Panc1 (cell line): ENCODE measurements at regions not wholly inside any gene's neighbourhood (a gene's known extent, or its start where the extent isn't known, plus 50 kb on each side); places are given as distances from the start of the nearest gene placed in this dataset.

Source experiments
- ATAC-seq: fragments of 200-7000 bp; cut with Tn5 transposase; 2 replicates; pipeline ENCODE4 v1.9.1; 2020; ENCODE audit warnings: mild to moderate bottlenecking, moderate library complexity
- BruUV-seq: library from RNA; stranded (reverse); fragments of 400-500 nt; replicated peaks from 2 replicates; lab custom pipeline; 2021; lab: Mats Ljungman, UMichigan
- CTCF ChIA-PET: fragments of 300-600 bp; sonication (Branson Sonifier 250); formaldehyde crosslinking; loops from one replicate; lab custom pipeline; 2022; ENCODE audit warnings: antibody characterized with exemption; lab: Charles Lee
- POLR2A ChIA-PET: fragments of 300-600 bp; sonication (Branson Sonifier 250); formaldehyde crosslinking; loops from one replicate; lab custom pipeline; 2022; ENCODE audit warnings: antibody characterized with exemption; lab: Charles Lee
- DNase-seq: peaks from one replicate; pipeline ENCODE4 v3.0.0-alpha.2; 2010; ENCODE audit warnings: low read depth, low spot score
- H3K27ac ChIP-seq: 2 replicates; pipeline ENCODE4 v1.5.1; 2011; ENCODE audit warnings: mild to moderate bottlenecking, low read length, inconsistent platforms
- H3K27me3 ChIP-seq: fragments of 200-500 bp; sonication (Bioruptor generic); 2 replicates; pipeline ENCODE4 v1.6.0; 2014; ENCODE audit warnings: low read length, inconsistent platforms; ENCODE audit not compliant: control insufficient read depth, insufficient read depth
- H3K36me3 ChIP-seq: fragments of 200-500 bp; sonication (Bioruptor generic); 2 replicates; pipeline ENCODE4 v1.5.1; 2014; ENCODE audit warnings: inconsistent platforms, mild to moderate bottlenecking, low read length, moderate library complexity; ENCODE audit not compliant: control insufficient read depth, insufficient read depth
- H3K4me1 ChIP-seq: 2 replicates; pipeline ENCODE4 v1.5.1; 2011; ENCODE audit warnings: inconsistent platforms, mild to moderate bottlenecking, low read length, moderate library complexity; ENCODE audit not compliant: control insufficient read depth, insufficient read depth
- H3K4me3 ChIP-seq, 2 experiments: 2 replicates each; pipeline ENCODE4 v1.5.1; 2011 to 2012; ENCODE audit warnings: low read depth in 2 of 2, low read length in 2 of 2, mild to moderate bottlenecking in 2 of 2, inconsistent platforms in 1 of 2, moderate library complexity in 1 of 2
- H3K9me3 ChIP-seq: fragments of 200-500 bp; sonication (Bioruptor generic); 2 replicates; pipeline ENCODE4 v1.5.1; 2014; ENCODE audit warnings: low read depth, mild to moderate bottlenecking, inconsistent platforms, low read length, moderate library complexity; ENCODE audit not compliant: control insufficient read depth, insufficient read depth
- POLR2AphosphoS5 ChIP-seq: IDR thresholded peaks from 2 replicates; pipeline ENCODE4 v1.6.1; 2012; ENCODE audit warnings: mild to moderate bottlenecking, low read depth, low read length, moderate library complexity
- SIN3A ChIP-seq: IDR thresholded peaks from 2 replicates; pipeline ENCODE4 v1.6.1; 2012; ENCODE audit warnings: low read depth, mild to moderate bottlenecking, low read length, moderate library complexity, borderline replicate concordance; ENCODE audit not compliant: insufficient read depth
- TCF7L2 ChIP-seq: IDR thresholded peaks from 2 replicates; pipeline ENCODE4 v1.6.1; 2011; ENCODE audit warnings: mild to moderate bottlenecking, low read depth, low read length, inconsistent platforms
- in situ Hi-C: cut with HindIII; loops from 2 replicates; pipeline ENCODE4 v1.10.0; 2016; ENCODE audit warnings: low sequenced_read_pairs, low pct_unique_long_range_greater_than_20kb
- intact Hi-C: fragments of 100-400 bp; cut with micrococcal nuclease; formaldehyde crosslinking; loops from one replicate; pipeline ENCODE4 v1.10.0; 2022; ENCODE audit not compliant: unreplicated experiment
- TF ChIP-seq, protein P1 (sequence below): fragments of 450-650 bp; IDR thresholded peaks from 2 replicates; pipeline ENCODE4 v1.5.1; 2017; ENCODE audit warnings: mild to moderate bottlenecking
- TF ChIP-seq, protein P2 (sequence below), 2 experiments: IDR thresholded peaks; 2 replicates each; pipeline ENCODE4 v1.6.1; 2011 to 2012; ENCODE audit warnings: low read depth in 2 of 2, control low read depth in 1 of 2, low read length in 1 of 2, mild to moderate bottlenecking in 1 of 2, moderate library complexity in 1 of 2; ENCODE audit not compliant: insufficient read depth in 1 of 2

DNA sequence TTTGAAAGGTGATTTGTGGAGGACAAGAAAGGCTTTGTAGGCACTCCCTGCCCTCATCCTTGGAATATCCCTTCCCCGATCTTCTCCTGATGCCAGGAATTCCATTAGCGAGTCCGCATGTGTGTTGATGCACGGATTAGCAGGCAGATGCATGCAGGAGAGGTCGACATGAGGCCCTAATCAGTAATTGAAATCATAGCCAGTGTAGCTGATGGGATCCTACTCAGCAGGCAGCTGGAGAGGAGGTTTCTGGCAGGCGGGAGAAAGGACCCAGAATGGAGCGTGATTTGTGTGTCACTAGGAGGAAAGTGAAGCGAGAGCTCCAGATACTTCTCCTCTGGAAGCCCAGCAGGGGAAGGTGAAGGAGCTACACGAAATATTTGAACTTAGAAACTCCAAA is 196.3 kb upstream of the CDH11 start:
- ChIA-PET POLR2A (no interaction called here), CTCF (no interaction called here)
- no peaks in the 10 kb centered on the region for H3K36me3 ChIP-seq
- intact Hi-C loops: no loop called here
- TF ChIP-seq, protein P1, sequence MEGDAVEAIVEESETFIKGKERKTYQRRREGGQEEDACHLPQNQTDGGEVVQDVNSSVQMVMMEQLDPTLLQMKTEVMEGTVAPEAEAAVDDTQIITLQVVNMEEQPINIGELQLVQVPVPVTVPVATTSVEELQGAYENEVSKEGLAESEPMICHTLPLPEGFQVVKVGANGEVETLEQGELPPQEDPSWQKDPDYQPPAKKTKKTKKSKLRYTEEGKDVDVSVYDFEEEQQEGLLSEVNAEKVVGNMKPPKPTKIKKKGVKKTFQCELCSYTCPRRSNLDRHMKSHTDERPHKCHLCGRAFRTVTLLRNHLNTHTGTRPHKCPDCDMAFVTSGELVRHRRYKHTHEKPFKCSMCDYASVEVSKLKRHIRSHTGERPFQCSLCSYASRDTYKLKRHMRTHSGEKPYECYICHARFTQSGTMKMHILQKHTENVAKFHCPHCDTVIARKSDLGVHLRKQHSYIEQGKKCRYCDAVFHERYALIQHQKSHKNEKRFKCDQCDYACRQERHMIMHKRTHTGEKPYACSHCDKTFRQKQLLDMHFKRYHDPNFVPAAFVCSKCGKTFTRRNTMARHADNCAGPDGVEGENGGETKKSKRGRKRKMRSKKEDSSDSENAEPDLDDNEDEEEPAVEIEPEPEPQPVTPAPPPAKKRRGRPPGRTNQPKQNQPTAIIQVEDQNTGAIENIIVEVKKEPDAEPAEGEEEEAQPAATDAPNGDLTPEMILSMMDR: no peak
- no peak for TF ChIP-seq TCF7L2
- TF ChIP-seq SIN3A: no peak
- TF ChIP-seq, protein P2, sequence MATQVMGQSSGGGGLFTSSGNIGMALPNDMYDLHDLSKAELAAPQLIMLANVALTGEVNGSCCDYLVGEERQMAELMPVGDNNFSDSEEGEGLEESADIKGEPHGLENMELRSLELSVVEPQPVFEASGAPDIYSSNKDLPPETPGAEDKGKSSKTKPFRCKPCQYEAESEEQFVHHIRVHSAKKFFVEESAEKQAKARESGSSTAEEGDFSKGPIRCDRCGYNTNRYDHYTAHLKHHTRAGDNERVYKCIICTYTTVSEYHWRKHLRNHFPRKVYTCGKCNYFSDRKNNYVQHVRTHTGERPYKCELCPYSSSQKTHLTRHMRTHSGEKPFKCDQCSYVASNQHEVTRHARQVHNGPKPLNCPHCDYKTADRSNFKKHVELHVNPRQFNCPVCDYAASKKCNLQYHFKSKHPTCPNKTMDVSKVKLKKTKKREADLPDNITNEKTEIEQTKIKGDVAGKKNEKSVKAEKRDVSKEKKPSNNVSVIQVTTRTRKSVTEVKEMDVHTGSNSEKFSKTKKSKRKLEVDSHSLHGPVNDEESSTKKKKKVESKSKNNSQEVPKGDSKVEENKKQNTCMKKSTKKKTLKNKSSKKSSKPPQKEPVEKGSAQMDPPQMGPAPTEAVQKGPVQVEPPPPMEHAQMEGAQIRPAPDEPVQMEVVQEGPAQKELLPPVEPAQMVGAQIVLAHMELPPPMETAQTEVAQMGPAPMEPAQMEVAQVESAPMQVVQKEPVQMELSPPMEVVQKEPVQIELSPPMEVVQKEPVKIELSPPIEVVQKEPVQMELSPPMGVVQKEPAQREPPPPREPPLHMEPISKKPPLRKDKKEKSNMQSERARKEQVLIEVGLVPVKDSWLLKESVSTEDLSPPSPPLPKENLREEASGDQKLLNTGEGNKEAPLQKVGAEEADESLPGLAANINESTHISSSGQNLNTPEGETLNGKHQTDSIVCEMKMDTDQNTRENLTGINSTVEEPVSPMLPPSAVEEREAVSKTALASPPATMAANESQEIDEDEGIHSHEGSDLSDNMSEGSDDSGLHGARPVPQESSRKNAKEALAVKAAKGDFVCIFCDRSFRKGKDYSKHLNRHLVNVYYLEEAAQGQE (IDR thresholded peaks at IDR 0.05; ENCODE audit: insufficient read depth in 1 of 2, low read depth in 2 of 2, low read length in 1 of 2): no peak
- no peak for TF ChIP-seq POLR2AphosphoS5
- DNase-seq (no peak), ATAC-seq (no peak)
- no peaks in the 10 kb centered on the region for H3K27me3 ChIP-seq
- no TSS peak for BruUV-seq
- in situ Hi-C loops: no loop called here
- H3K9me3 ChIP-seq: no peaks in the 10 kb centered on the region
- H3K4me1 ChIP-seq: no peaks in the 10 kb centered on the region
- H3K27ac ChIP-seq: no peak overlapping the region
- no peak overlapping the region for H3K4me3 ChIP-seq

DNA sequence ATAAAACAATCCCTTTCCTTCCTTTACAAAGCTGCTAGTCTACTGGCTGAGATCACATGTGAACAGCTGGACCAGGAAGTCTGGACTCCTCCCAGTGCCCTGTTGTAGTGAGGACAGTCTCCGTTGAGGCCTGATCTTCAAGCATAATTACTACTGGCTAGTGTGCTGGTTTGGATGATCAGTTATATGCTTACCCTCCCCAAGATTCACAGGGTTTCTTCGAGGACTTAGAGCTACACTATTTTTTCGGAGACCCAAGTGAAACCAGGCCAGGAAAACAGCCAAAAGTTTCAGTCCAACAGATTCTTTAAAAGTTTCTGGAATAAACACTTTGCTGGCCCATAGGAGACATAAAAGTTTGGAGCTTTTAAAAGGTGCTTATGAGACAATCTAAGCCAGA is 194.9 kb upstream of the CDH11 start:
- ATAC-seq: no peak
- no peak overlapping the region for H3K27ac ChIP-seq
- no peak overlapping the region for H3K4me3 ChIP-seq
- no peak for TF ChIP-seq SIN3A
- H3K4me1 ChIP-seq: no peaks in the 10 kb centered on the region
- no peaks in the 10 kb centered on the region for H3K9me3 ChIP-seq
- BruUV-seq: no TSS peak
- no peak for DNase-seq
- intact Hi-C loops: no loop called here
- H3K36me3 ChIP-seq: no peaks in the 10 kb centered on the region
- POLR2A ChIA-PET: no interaction called here
- in situ Hi-C loops: no loop called here
- CTCF ChIA-PET: no interaction called here
- no peaks in the 10 kb centered on the region for H3K27me3 ChIP-seq

DNA sequence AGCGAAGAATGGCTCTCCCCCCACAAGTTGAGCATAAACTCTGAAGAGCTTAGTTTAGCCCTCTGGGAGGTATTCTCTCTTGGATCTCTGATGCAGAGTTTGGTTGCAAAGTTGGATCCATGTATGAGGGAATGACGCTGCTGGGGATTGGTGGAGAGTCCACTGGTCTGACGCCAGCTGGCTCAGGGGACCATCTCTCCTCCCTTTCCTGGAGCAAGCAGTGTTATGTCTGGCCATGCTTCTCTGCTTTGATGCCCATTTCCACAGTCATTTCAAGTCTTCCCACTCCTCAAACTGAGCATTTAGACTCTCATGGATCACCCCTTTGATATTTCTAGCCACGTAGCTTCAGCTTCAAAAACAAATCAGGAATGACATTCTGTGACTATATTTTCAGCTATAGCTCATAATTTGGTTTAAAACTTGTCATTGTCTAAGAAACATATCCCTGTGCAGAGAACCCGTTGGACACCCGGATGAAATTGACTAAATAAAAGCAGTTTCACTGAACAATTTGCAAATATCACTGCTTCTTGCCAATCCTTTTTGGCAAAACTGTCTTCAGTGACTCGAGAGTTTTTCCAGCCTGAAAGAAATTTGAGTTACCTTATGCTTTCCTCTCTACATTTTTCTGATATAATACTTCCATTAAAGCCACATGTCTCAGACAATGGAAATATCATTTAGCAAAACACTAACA is 193.4 kb upstream of the CDH11 start:
- ATAC-seq: no peak
- Histone ChIP-seq H3K9me3 (no peaks in the 10 kb centered on the region), H3K4me3 (no peak overlapping the region), H3K4me1 (no peaks in the 10 kb centered on the region), H3K36me3 (no peaks in the 10 kb centered on the region), H3K27me3 (no peaks in the 10 kb centered on the region), H3K27ac (no peak overlapping the region)
- TF ChIP-seq SIN3A (no peak), POLR2AphosphoS5 (no peak), TCF7L2 (no peak)
- TF ChIP-seq, protein P1: no peak
- TF ChIP-seq, protein P2 (IDR thresholded peaks at IDR 0.05; ENCODE audit: insufficient read depth in 1 of 2, low read depth in 2 of 2, low read length in 1 of 2): no peak
- no TSS peak for BruUV-seq
- CTCF ChIA-PET: no interaction called here
- DNase-seq: no peak
- POLR2A ChIA-PET: no interaction called here
- in situ Hi-C loops (no loop called here), intact Hi-C loops (no loop called here)
